ENCODE measurements at regions not wholly inside any gene's neighbourhood (a gene's known extent, or its start where the extent isn't known, plus 50 kb on each side); places are given as distances from the start of the nearest gene placed in this dataset.
A peak's percentile ranks its signal among the peaks of the same experiment; 100 is the strongest.
"Not testable (repeated sequence)": the region's sequence is repeated elsewhere in the genome, so short reads cannot be mapped to it uniquely, and the experiment has no call there.

DNA sequence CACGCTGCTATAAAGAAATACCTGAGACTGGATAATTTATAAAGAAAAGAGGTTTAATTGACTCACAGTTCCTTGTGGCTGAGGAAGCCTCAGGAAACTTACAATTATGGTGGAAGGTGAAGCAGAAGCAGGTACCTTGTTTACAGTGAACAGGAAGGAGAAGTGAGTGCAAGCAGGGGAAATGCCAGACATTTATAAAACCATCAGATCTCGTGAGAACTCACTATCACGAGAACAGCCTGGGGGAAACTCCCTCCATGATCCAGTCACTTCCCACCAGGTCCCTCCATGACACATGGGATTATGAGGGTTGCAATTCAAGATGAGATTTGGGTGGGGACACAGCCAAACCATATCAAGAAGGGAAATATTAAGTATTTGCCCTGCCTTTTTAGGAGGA is 305.8 kb downstream of the REEP3 start:
- FAIRE-seq; POLR2A ChIA-PET; H3K4me1 ChIP-seq (ENCODE audit: insufficient read depth, low read length); H3K9me3 ChIP-seq (ENCODE audit: low read length); H3K4me3 ChIP-seq (replicated peaks in 1 of 3; ENCODE audit: insufficient read depth in 1 of 3, low read depth in 2 of 3, low read length in 3 of 3); H3K9ac ChIP-seq (ENCODE audit: insufficient read depth, low read depth, low read length); H3K79me2 ChIP-seq (ENCODE audit: insufficient read depth, low read length); H4K20me1 ChIP-seq (ENCODE audit: insufficient read depth, low read length); BruUV-seq (replicated peaks); intact Hi-C loops (cut with micrococcal nuclease; ENCODE audit: unreplicated experiment); H2AFZ ChIP-seq (ENCODE audit: low read length); H3K4me2 ChIP-seq (ENCODE audit: low read depth, low read length); CTCF ChIA-PET (ENCODE audit: low intra/inter-chr PET ratio, low total read pairs); ATAC-seq; H3K27me3 ChIP-seq (ENCODE audit: control insufficient read depth in 1 of 2, insufficient read depth in 2 of 2, low read length in 2 of 2); H3K27ac ChIP-seq (ENCODE audit: extremely low read length, insufficient read depth, low read length); in situ Hi-C loops (cut with HindIII; ENCODE audit: extremely low pct_ligation_motif_present, low pct_unique_long_range_greater_than_20kb); H3K36me3 ChIP-seq (replicated peaks in 1 of 2; ENCODE audit: control insufficient read depth in 1 of 2, insufficient read depth in 2 of 2, low read length in 2 of 2); DNase-seq (ENCODE audit: low spot score): not testable (repeated sequence)
- 0% methylated on average over 3 of the region's 3 CpGs for WGBS (ENCODE audit: low lambda C conversion rate)

DNA sequence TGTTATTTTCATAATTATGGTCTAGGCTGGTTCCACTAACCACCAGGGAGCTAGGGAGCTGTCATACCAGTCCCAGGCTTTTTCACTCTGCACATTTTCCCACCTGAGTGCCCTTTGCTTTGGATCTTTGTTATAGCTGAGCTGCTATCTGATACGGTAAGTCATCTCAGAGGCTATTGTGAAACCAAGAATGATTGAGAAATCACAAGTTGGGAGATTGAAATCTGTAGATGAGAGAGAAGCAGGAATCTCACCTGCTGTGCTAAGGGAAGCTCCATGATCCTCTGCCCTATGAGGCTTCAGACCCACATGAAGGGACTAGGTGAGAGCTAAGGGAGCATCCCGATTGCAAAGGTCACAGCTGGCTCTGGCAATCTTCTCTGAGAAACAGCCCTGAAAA is 307.8 kb downstream of the REEP3 start:
- BruUV-seq (replicated peaks): no TSS peak
- H3K9ac ChIP-seq (ENCODE audit: insufficient read depth, low read depth, low read length): no peak overlapping the region
- intact Hi-C loops (cut with micrococcal nuclease; ENCODE audit: unreplicated experiment): no loop called here
- no peaks in the 10 kb centered on the region for H3K4me1 ChIP-seq (ENCODE audit: insufficient read depth, low read length)
- H2AFZ ChIP-seq (ENCODE audit: low read length): no peak overlapping the region
- H4K20me1 ChIP-seq (ENCODE audit: insufficient read depth, low read length): no peaks in the 10 kb centered on the region
- CTCF ChIA-PET (ENCODE audit: low intra/inter-chr PET ratio, low total read pairs): no interaction called here
- TF ChIP-seq ZNF12 (CRISPR knock-in tag; IDR thresholded peaks at IDR 0.05) (peak; percentile 96), ZBTB42 (CRISPR knock-in tag; IDR thresholded peaks at IDR 0.05) (no peak), GABPA (IDR thresholded peaks at IDR 0.05; ENCODE audit: low read depth, low read length) (no peak), GABPA (CRISPR knock-in tag; IDR thresholded peaks at IDR 0.05; ENCODE audit: low read depth) (no peak), ZFP36L2 (CRISPR knock-in tag; IDR thresholded peaks at IDR 0.05) (no peak), JARID2 (CRISPR knock-in tag; IDR thresholded peaks at IDR 0.05; ENCODE audit: insufficient replicate concordance) (no peak), MEIS1 (CRISPR knock-in tag; IDR thresholded peaks at IDR 0.05; ENCODE audit: borderline replicate concordance) (no peak), IRX3 (CRISPR knock-in tag; IDR thresholded peaks at IDR 0.05; ENCODE audit: borderline replicate concordance, low read depth) (no peak), CC2D1A (CRISPR knock-in tag; IDR thresholded peaks at IDR 0.05) (no peak), CEBPB (IDR thresholded peaks at IDR 0.05; ENCODE audit: borderline replicate concordance, low read depth, low read length) (peak; percentile 67; the same call in 1 of the 2 replicates)
- no peaks in the 10 kb centered on the region for H3K9me3 ChIP-seq (ENCODE audit: low read length)
- no peak overlapping the region for H3K4me3 ChIP-seq (replicated peaks in 1 of 3; ENCODE audit: insufficient read depth in 1 of 3, low read depth in 2 of 3, low read length in 3 of 3)
- 0% methylated on average over 2 of the region's 2 CpGs for WGBS (ENCODE audit: low lambda C conversion rate)
- no peak overlapping the region for H3K4me2 ChIP-seq (ENCODE audit: low read depth, low read length)
- POLR2A ChIA-PET: no interaction called here
- FAIRE-seq: no peak
- H3K79me2 ChIP-seq (ENCODE audit: insufficient read depth, low read length): no peaks in the 10 kb centered on the region
- in situ Hi-C loops (cut with HindIII; ENCODE audit: extremely low pct_ligation_motif_present, low pct_unique_long_range_greater_than_20kb): no loop called here
- H3K36me3 ChIP-seq (replicated peaks in 1 of 2; ENCODE audit: control insufficient read depth in 1 of 2, insufficient read depth in 2 of 2, low read length in 2 of 2): no peaks in the 10 kb centered on the region
- no peak overlapping the region for H3K27ac ChIP-seq (ENCODE audit: extremely low read length, insufficient read depth, low read length)
- no peaks in the 10 kb centered on the region; a peak in 1 of 5 replicates for H3K27me3 ChIP-seq (ENCODE audit: control insufficient read depth in 1 of 2, insufficient read depth in 2 of 2, low read length in 2 of 2)
- DNase-seq (ENCODE audit: low spot score): no peak
- ATAC-seq: no peak

Measured in HepG2 (cell line).